ENCODE measurements at regions not wholly inside any gene's neighbourhood (a gene's known extent, or its start where the extent isn't known, plus 50 kb on each side); places are given as distances from the start of the nearest gene placed in this dataset.

- Histone ChIP-seq H3K27me3 (replicated peaks; ENCODE audit: insufficient read depth, low read depth, low read length, poor library complexity) (no peaks in the 10 kb centered on the region), H3K4me3 (ENCODE audit: low read depth, low read length, poor library complexity, severe bottlenecking) (no peak overlapping the region), H3K36me3 (ENCODE audit: insufficient read depth, low read length, poor library complexity, severe bottlenecking) (no peaks in the 10 kb centered on the region), H3K4me1 (ENCODE audit: insufficient read depth, low read length, poor library complexity, severe bottlenecking) (no peaks in the 10 kb centered on the region), H3K9me3 (ENCODE audit: low read depth, low read length, poor library complexity, severe bottlenecking) (no peaks in the 10 kb centered on the region), H3K27ac (ENCODE audit: low read depth, low read length, poor library complexity, severe bottlenecking) (no peak overlapping the region)
- no TSS peak for BruUV-seq (replicated peaks)
- intact Hi-C loops (cut with micrococcal nuclease; ENCODE audit: unreplicated experiment) = no loop called here
- CTCF ChIA-PET = no interaction called here
- TF ChIP-seq CTCF (conservative IDR thresholded peaks at IDR 0.05; ENCODE audit: low read depth, low read length) = no peak
- TF ChIP-seq EZH2 (IDR thresholded peaks at IDR 0.05; ENCODE audit: borderline replicate concordance, low read depth, low read length, poor library complexity, severe bottlenecking) = no peak
- no peak for DNase-seq (ENCODE audit: low spot score)
- POLR2A ChIA-PET (ENCODE audit: low non-redundant PET) = no interaction called here
Observed at GRCh38 chr13:69389899-69390298, 717.7 kb upstream of the ATXN8OS start.

- H3K27ac ChIP-seq (ENCODE audit: low read depth, low read length, poor library complexity, severe bottlenecking) = no peak overlapping the region
- no peaks in the 10 kb centered on the region for H3K4me1 ChIP-seq (ENCODE audit: insufficient read depth, low read length, poor library complexity, severe bottlenecking)
- H3K27me3 ChIP-seq (replicated peaks; ENCODE audit: insufficient read depth, low read depth, low read length, poor library complexity) = no peaks in the 10 kb centered on the region
- no peak for DNase-seq (ENCODE audit: low spot score)
- no peaks in the 10 kb centered on the region for H3K36me3 ChIP-seq (ENCODE audit: insufficient read depth, low read length, poor library complexity, severe bottlenecking)
- intact Hi-C loops (cut with micrococcal nuclease; ENCODE audit: unreplicated experiment) = no loop called here
- CTCF ChIA-PET = no interaction called here
- no TSS peak for BruUV-seq (replicated peaks)
- TF ChIP-seq CTCF (conservative IDR thresholded peaks at IDR 0.05; ENCODE audit: low read depth, low read length) = no peak
- no peak for TF ChIP-seq EZH2 (IDR thresholded peaks at IDR 0.05; ENCODE audit: borderline replicate concordance, low read depth, low read length, poor library complexity, severe bottlenecking)
- H3K4me3 ChIP-seq (ENCODE audit: low read depth, low read length, poor library complexity, severe bottlenecking) = no peak overlapping the region
- POLR2A ChIA-PET (ENCODE audit: low non-redundant PET) = no interaction called here
- peaks cover 9% of the 10 kb centered on the region for H3K9me3 ChIP-seq (ENCODE audit: low read depth, low read length, poor library complexity, severe bottlenecking)
Observed at GRCh38 chr13:69373747-69374425, 733.7 kb upstream of the ATXN8OS start.

- Histone ChIP-seq H3K36me3 (ENCODE audit: insufficient read depth, low read length, poor library complexity, severe bottlenecking) (no peaks in the 10 kb centered on the region), H3K4me3 (ENCODE audit: low read depth, low read length, poor library complexity, severe bottlenecking) (no peak overlapping the region), H3K27ac (ENCODE audit: low read depth, low read length, poor library complexity, severe bottlenecking) (no peak overlapping the region), H3K4me1 (ENCODE audit: insufficient read depth, low read length, poor library complexity, severe bottlenecking) (no peaks in the 10 kb centered on the region), H3K9me3 (ENCODE audit: low read depth, low read length, poor library complexity, severe bottlenecking) (no peaks in the 10 kb centered on the region), H3K27me3 (replicated peaks; ENCODE audit: insufficient read depth, low read depth, low read length, poor library complexity) (no peaks in the 10 kb centered on the region)
- intact Hi-C loops (cut with micrococcal nuclease; ENCODE audit: unreplicated experiment) = no loop called here
- DNase-seq (ENCODE audit: low spot score) = no peak
- POLR2A ChIA-PET (ENCODE audit: low non-redundant PET) = no interaction called here
- BruUV-seq (replicated peaks) = no TSS peak
- TF ChIP-seq CTCF (conservative IDR thresholded peaks at IDR 0.05; ENCODE audit: low read depth, low read length) = no peak
- TF ChIP-seq EZH2 (IDR thresholded peaks at IDR 0.05; ENCODE audit: borderline replicate concordance, low read depth, low read length, poor library complexity, severe bottlenecking) = no peak
- CTCF ChIA-PET = no interaction called here
Observed at GRCh38 chr13:69363360-69363759, 744.3 kb upstream of the ATXN8OS start.

All from A673 (cell line).